GM04503 (cell line): ENCODE measurements at regions not wholly inside any gene's neighbourhood (a gene's known extent, or its start where the extent isn't known, plus 50 kb on each side); places are given as distances from the start of the nearest gene placed in this dataset.
"Not testable (repeated sequence)": the region's sequence is repeated elsewhere in the genome, so short reads cannot be mapped to it uniquely, and the experiment has no call there.

ENCODE experiments used
- DNase-seq: peaks from one replicate; pipeline ENCODE4 v3.0.0-alpha.2; 2012; ENCODE audit warnings: low read depth

GRCh38 chr6:119491112-119491511 lies 141.6 kb upstream of the MAN1A1 start:
- not testable (repeated sequence) for DNase-seq

- not testable (repeated sequence) for DNase-seq
Measured at GRCh38 chr6:119490050-119490449, 140.5 kb upstream of the MAN1A1 start.

GRCh38 chr6:119484598-119484997 lies 135.0 kb upstream of the MAN1A1 start:
- DNase-seq, result peak; percentile 92

- DNase-seq, result no peak
Measured at GRCh38 chr6:119483908-119484307, 134.3 kb upstream of the MAN1A1 start.

- no peak for DNase-seq
Measured at GRCh38 chr6:119482850-119483285, 133.3 kb upstream of the MAN1A1 start.

GRCh38 chr6:119481976-119482375 lies 132.4 kb upstream of the MAN1A1 start:
- DNase-seq, result no peak

GRCh38 chr6:119480961-119481497 lies 131.5 kb upstream of the MAN1A1 start:
- DNase-seq, result no peak

GRCh38 chr6:119479860-119480655 lies 130.5 kb upstream of the MAN1A1 start:
- DNase-seq, result no peak

GRCh38 chr6:119476554-119476953 lies 127.0 kb upstream of the MAN1A1 start:
- DNase-seq, result no peak

GRCh38 chr6:119476024-119476423 lies 126.5 kb upstream of the MAN1A1 start:
- DNase-seq, result no peak

GRCh38 chr6:119470893-119471542 lies 121.5 kb upstream of the MAN1A1 start:
- no peak for DNase-seq

GRCh38 chr6:119467488-119468081 lies 118.0 kb upstream of the MAN1A1 start:
- DNase-seq, result no peak

- DNase-seq, result no peak
Measured at GRCh38 chr6:119466226-119466625, 116.7 kb upstream of the MAN1A1 start.

GRCh38 chr6:119463081-119463626 lies 113.6 kb upstream of the MAN1A1 start:
- DNase-seq, result no peak

GRCh38 chr6:119461187-119461586 lies 111.6 kb upstream of the MAN1A1 start:
- DNase-seq, result no peak

GRCh38 chr6:119459207-119459974 lies 109.8 kb upstream of the MAN1A1 start:
- no peak for DNase-seq

GRCh38 chr6:119454714-119455113 lies 105.2 kb upstream of the MAN1A1 start:
- DNase-seq, result peak; percentile 11

- DNase-seq, result no peak
Measured at GRCh38 chr6:119453242-119454200, 104.0 kb upstream of the MAN1A1 start.

- DNase-seq, result no peak
Measured at GRCh38 chr6:119449331-119450156, 100.0 kb upstream of the MAN1A1 start.

GRCh38 chr6:119447921-119448320 lies 98.4 kb upstream of the MAN1A1 start:
- DNase-seq, result no peak
